DND-41 (cell line): ENCODE measurements at regions not wholly inside any gene's neighbourhood (a gene's known extent, or its start where the extent isn't known, plus 50 kb on each side); places are given as distances from the start of the nearest gene placed in this dataset.
A peak's percentile ranks its signal among the peaks of the same experiment; 100 is the strongest.

Source experiments
- ATAC-seq: fragments of 200-7000 bp; cut with Tn5 transposase; 3 replicates; pipeline ENCODE4 v1.9.1; 2021; ENCODE audit warnings: low read depth; ENCODE audit not compliant: insufficient read depth
- DNase-seq: peaks from one replicate; pipeline ENCODE4 v3.0.0-alpha.2; 2020
- H2AFZ ChIP-seq: 2 replicates; pipeline ENCODE4 v1.6.0; 2012; ENCODE audit warnings: low read depth, low read length
- H3K27ac ChIP-seq: 2 replicates; pipeline ENCODE4 v1.5.1; 2012; ENCODE audit warnings: low read length, inconsistent platforms
- H3K27me3 ChIP-seq: fragments of 200-600 bp; sonication (generic); 2 replicates; pipeline ENCODE4 v1.6.0; 2012; ENCODE audit warnings: low read length, mild to moderate bottlenecking, inconsistent platforms; ENCODE audit not compliant: insufficient read depth, poor library complexity
- H3K36me3 ChIP-seq: 2 replicates; pipeline ENCODE4 v1.5.1; 2012; ENCODE audit warnings: low read length, inconsistent platforms; ENCODE audit not compliant: insufficient read depth
- H3K4me1 ChIP-seq: 2 replicates; pipeline ENCODE4 v1.5.1; 2012; ENCODE audit warnings: mild to moderate bottlenecking, low read length; ENCODE audit not compliant: insufficient read depth
- H3K4me2 ChIP-seq: 2 replicates; pipeline ENCODE4 v1.6.0; 2012; ENCODE audit warnings: mild to moderate bottlenecking, moderate library complexity, low read length, inconsistent platforms; ENCODE audit not compliant: insufficient read depth
- H3K4me3 ChIP-seq, 2 experiments: fragments of 200-600 bp in 1 of 2; shearing (Covaris generic) in 1 of 2; 2 replicates each; pipeline ENCODE4 v1.5.1; 2012 to 2016; ENCODE audit warnings: inconsistent platforms in 2 of 2, low read length in 2 of 2, mild to moderate bottlenecking in 2 of 2, low read depth in 1 of 2, moderate library complexity in 1 of 2
- H3K79me2 ChIP-seq: 2 replicates; pipeline ENCODE4 v1.6.0; 2012; ENCODE audit warnings: low read length, inconsistent platforms; ENCODE audit not compliant: insufficient read depth
- H3K9ac ChIP-seq: 2 replicates; pipeline ENCODE4 v1.6.0; 2012; ENCODE audit warnings: low read depth, mild to moderate bottlenecking, inconsistent platforms, low read length, moderate library complexity
- H3K9me3 ChIP-seq: 2 replicates; pipeline ENCODE4 v1.5.1; 2012; ENCODE audit warnings: low read length, moderate library complexity, mild to moderate bottlenecking, inconsistent platforms; ENCODE audit not compliant: insufficient read depth, severe bottlenecking
- H4K20me1 ChIP-seq: 2 replicates; pipeline ENCODE4 v1.6.0; 2012; ENCODE audit warnings: low read length; ENCODE audit not compliant: insufficient read depth
- CTCF ChIP-seq: IDR thresholded peaks from 2 replicates; pipeline ENCODE4 v1.5.1; 2012; ENCODE audit warnings: borderline replicate concordance, low read length, moderate library complexity, mild to moderate bottlenecking; ENCODE audit not compliant: poor library complexity, severe bottlenecking; ENCODE audit errors: extremely low read depth
- EZH2 ChIP-seq: IDR thresholded peaks from 3 replicates; pipeline ENCODE4 v1.6.1; 2012; ENCODE audit warnings: borderline replicate concordance, low read depth, mild to moderate bottlenecking, moderate library complexity, low read length, inconsistent platforms; ENCODE audit not compliant: severe bottlenecking

GRCh38 chr6:110554966-110555460, 78.6 kb upstream of the SLC22A16 start:
- no peak overlapping the region for H3K9ac ChIP-seq
- ATAC-seq (no peak), DNase-seq (no peak)
- H3K27ac ChIP-seq: no peak overlapping the region
- no peaks in the 10 kb centered on the region for H3K36me3 ChIP-seq
- no peaks in the 10 kb centered on the region for H4K20me1 ChIP-seq
- peaks cover 10% of the 10 kb centered on the region for H3K4me1 ChIP-seq
- H2AFZ ChIP-seq: no peak overlapping the region
- no peaks in the 10 kb centered on the region for H3K79me2 ChIP-seq
- H3K9me3 ChIP-seq: peaks cover 3% of the 10 kb centered on the region
- TF ChIP-seq CTCF (no peak), EZH2 (no peak)
- no peak overlapping the region for H3K4me2 ChIP-seq
- no peak overlapping the region for H3K4me3 ChIP-seq
- H3K27me3 ChIP-seq: no peaks in the 10 kb centered on the region

- H3K79me2 ChIP-seq: no peaks in the 10 kb centered on the region
- H2AFZ ChIP-seq: no peak overlapping the region
- H3K36me3 ChIP-seq: no peaks in the 10 kb centered on the region
- peaks cover 4% of the 10 kb centered on the region for H3K4me1 ChIP-seq
- H3K9me3 ChIP-seq: peaks cover 3% of the 10 kb centered on the region
- H3K9ac ChIP-seq: no peak overlapping the region
- 0 out of 3 replicates have a peak, but pooled peaks have one; percentile 30 for ATAC-seq
- H3K27ac ChIP-seq: no peak overlapping the region
- DNase-seq: no peak
- H3K4me3 ChIP-seq: no peak overlapping the region
- H3K4me2 ChIP-seq: no peak overlapping the region
- no peaks in the 10 kb centered on the region for H4K20me1 ChIP-seq
- TF ChIP-seq EZH2 (no peak), CTCF (no peak)
- no peaks in the 10 kb centered on the region for H3K27me3 ChIP-seq
Measured at GRCh38 chr6:110554441-110554840, 78.0 kb upstream of the SLC22A16 start.

DNA sequence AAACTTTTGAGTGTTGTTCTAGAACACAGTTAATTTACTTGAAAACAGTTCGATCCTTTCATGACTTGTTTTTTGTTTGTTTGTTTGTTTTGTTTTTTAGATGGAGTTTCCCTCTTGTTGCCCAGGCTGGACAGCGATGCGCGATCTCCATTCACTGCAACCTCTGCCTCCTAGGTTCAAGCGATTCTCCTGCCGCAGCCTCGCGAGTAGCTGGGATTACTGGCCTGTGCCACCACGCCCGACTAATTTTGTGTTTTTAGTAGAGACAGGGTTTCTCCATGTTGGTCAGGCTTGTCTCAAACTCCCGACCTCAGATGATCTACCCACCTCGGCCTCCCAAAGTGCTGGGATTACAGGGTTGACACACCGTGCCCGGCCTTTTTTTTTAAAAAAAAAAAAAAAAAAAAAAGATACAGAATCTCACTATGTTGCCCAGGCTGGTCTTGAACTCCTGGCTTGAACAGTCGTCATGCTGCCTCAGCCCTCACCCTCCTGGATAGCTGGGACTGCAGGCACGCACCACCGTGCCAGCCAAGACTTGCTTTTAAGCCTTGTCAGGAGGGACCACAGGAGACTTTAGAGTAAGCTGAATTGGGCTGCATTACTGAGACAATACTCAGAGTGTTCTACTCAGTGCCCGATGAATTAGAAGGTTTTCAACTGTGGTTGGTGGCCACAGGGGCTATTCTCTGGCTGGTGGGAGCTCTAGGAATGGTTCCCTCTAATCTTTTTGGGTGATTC, 76.7 kb upstream of the SLC22A16 start:
- H2AFZ ChIP-seq: no peak overlapping the region
- TF ChIP-seq EZH2: no peak
- no peak for TF ChIP-seq CTCF
- no peaks in the 10 kb centered on the region for H3K79me2 ChIP-seq
- DNase-seq: no peak
- H3K36me3 ChIP-seq: no peaks in the 10 kb centered on the region
- no peaks in the 10 kb centered on the region for H4K20me1 ChIP-seq
- no peaks in the 10 kb centered on the region for H3K27me3 ChIP-seq
- H3K9me3 ChIP-seq: peaks cover 3% of the 10 kb centered on the region
- H3K9ac ChIP-seq: no peak overlapping the region
- H3K4me1 ChIP-seq: no peaks in the 10 kb centered on the region
- H3K27ac ChIP-seq: no peak overlapping the region
- ATAC-seq: no peak
- H3K4me2 ChIP-seq: no peak overlapping the region
- H3K4me3 ChIP-seq: no peak overlapping the region
